Panc1 (cell line): ENCODE measurements at regions not wholly inside any gene's neighbourhood (a gene's known extent, or its start where the extent isn't known, plus 50 kb on each side); places are given as distances from the start of the nearest gene placed in this dataset.

Source experiments
- ATAC-seq: fragments of 200-7000 bp; cut with Tn5 transposase; 2 replicates; pipeline ENCODE4 v1.9.1; 2020; ENCODE audit warnings: mild to moderate bottlenecking, moderate library complexity
- BruUV-seq: library from RNA; stranded (reverse); fragments of 400-500 nt; replicated peaks from 2 replicates; lab custom pipeline; 2021; lab: Mats Ljungman, UMichigan
- CTCF ChIA-PET: fragments of 300-600 bp; sonication (Branson Sonifier 250); formaldehyde crosslinking; loops from one replicate; lab custom pipeline; 2022; ENCODE audit warnings: antibody characterized with exemption; lab: Charles Lee
- POLR2A ChIA-PET: fragments of 300-600 bp; sonication (Branson Sonifier 250); formaldehyde crosslinking; loops from one replicate; lab custom pipeline; 2022; ENCODE audit warnings: antibody characterized with exemption; lab: Charles Lee
- DNase-seq: peaks from one replicate; pipeline ENCODE4 v3.0.0-alpha.2; 2010; ENCODE audit warnings: low read depth, low spot score
- H3K27ac ChIP-seq: 2 replicates; pipeline ENCODE4 v1.5.1; 2011; ENCODE audit warnings: mild to moderate bottlenecking, low read length, inconsistent platforms
- H3K27me3 ChIP-seq: fragments of 200-500 bp; sonication (Bioruptor generic); 2 replicates; pipeline ENCODE4 v1.6.0; 2014; ENCODE audit warnings: low read length, inconsistent platforms; ENCODE audit not compliant: control insufficient read depth, insufficient read depth
- H3K36me3 ChIP-seq: fragments of 200-500 bp; sonication (Bioruptor generic); 2 replicates; pipeline ENCODE4 v1.5.1; 2014; ENCODE audit warnings: inconsistent platforms, mild to moderate bottlenecking, low read length, moderate library complexity; ENCODE audit not compliant: control insufficient read depth, insufficient read depth
- H3K4me1 ChIP-seq: 2 replicates; pipeline ENCODE4 v1.5.1; 2011; ENCODE audit warnings: inconsistent platforms, mild to moderate bottlenecking, low read length, moderate library complexity; ENCODE audit not compliant: control insufficient read depth, insufficient read depth
- H3K4me3 ChIP-seq, 2 experiments: 2 replicates each; pipeline ENCODE4 v1.5.1; 2011 to 2012; ENCODE audit warnings: low read depth in 2 of 2, low read length in 2 of 2, mild to moderate bottlenecking in 2 of 2, inconsistent platforms in 1 of 2, moderate library complexity in 1 of 2
- H3K9me3 ChIP-seq: fragments of 200-500 bp; sonication (Bioruptor generic); 2 replicates; pipeline ENCODE4 v1.5.1; 2014; ENCODE audit warnings: low read depth, mild to moderate bottlenecking, inconsistent platforms, low read length, moderate library complexity; ENCODE audit not compliant: control insufficient read depth, insufficient read depth
- CTCF ChIP-seq: fragments of 450-650 bp; IDR thresholded peaks from 2 replicates; pipeline ENCODE4 v1.5.1; 2017; ENCODE audit warnings: mild to moderate bottlenecking
- POLR2AphosphoS5 ChIP-seq: IDR thresholded peaks from 2 replicates; pipeline ENCODE4 v1.6.1; 2012; ENCODE audit warnings: mild to moderate bottlenecking, low read depth, low read length, moderate library complexity
- REST ChIP-seq, 2 experiments: IDR thresholded peaks; 2 replicates each; pipeline ENCODE4 v1.6.1; 2011 to 2012; ENCODE audit warnings: low read depth in 2 of 2, control low read depth in 1 of 2, low read length in 1 of 2, mild to moderate bottlenecking in 1 of 2, moderate library complexity in 1 of 2; ENCODE audit not compliant: insufficient read depth in 1 of 2
- SIN3A ChIP-seq: IDR thresholded peaks from 2 replicates; pipeline ENCODE4 v1.6.1; 2012; ENCODE audit warnings: low read depth, mild to moderate bottlenecking, low read length, moderate library complexity, borderline replicate concordance; ENCODE audit not compliant: insufficient read depth
- TCF7L2 ChIP-seq: IDR thresholded peaks from 2 replicates; pipeline ENCODE4 v1.6.1; 2011; ENCODE audit warnings: mild to moderate bottlenecking, low read depth, low read length, inconsistent platforms
- in situ Hi-C: cut with HindIII; loops from 2 replicates; pipeline ENCODE4 v1.10.0; 2016; ENCODE audit warnings: low sequenced_read_pairs, low pct_unique_long_range_greater_than_20kb
- intact Hi-C: fragments of 100-400 bp; cut with micrococcal nuclease; formaldehyde crosslinking; loops from one replicate; pipeline ENCODE4 v1.10.0; 2022; ENCODE audit not compliant: unreplicated experiment

DNA sequence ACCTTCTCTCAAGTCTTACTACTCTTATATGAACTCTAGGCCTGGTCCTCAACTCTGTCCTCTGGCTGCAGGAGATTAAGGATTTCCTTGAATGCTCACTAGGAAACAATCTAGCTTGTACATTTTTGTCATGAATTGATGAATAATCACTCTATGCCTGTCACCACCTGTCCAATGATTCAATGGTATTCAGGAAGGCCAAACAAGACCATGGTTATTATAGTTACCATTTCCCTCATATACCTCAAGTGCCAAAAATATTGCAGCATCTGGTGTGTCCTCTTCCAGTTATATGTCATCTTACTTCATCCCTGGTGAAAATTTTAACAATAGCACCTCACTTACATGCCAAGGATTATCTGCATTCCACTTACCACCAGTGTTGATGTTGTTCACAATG is 179.0 kb upstream of the MOCS2 start:
- POLR2A ChIA-PET: no interaction called here
- in situ Hi-C loops: no loop called here

GRCh38 chr5:53291047-53291446 is 181.5 kb upstream of the MOCS2 start:
- BruUV-seq: no TSS peak

More for the DNA sequence above, 179.0 kb upstream of the MOCS2 start:
- no peak for TF ChIP-seq POLR2AphosphoS5
- no peak for TF ChIP-seq SIN3A
- no peak for ATAC-seq
- Histone ChIP-seq H3K36me3 (0 out of 2 replicates have a peak, but pooled peaks cover 2% of the 10 kb centered on the region), H3K4me1 (no peaks in the 10 kb centered on the region), H3K4me3 (no peak overlapping the region), H3K27me3 (no peaks in the 10 kb centered on the region), H3K9me3 (no peaks in the 10 kb centered on the region), H3K27ac (no peak overlapping the region)
- BruUV-seq: no TSS peak
- intact Hi-C loops: no loop called here
- CTCF ChIA-PET: no interaction called here
- no peak for DNase-seq

More at GRCh38 chr5:53291047-53291446, 181.5 kb upstream of the MOCS2 start:
- no peak overlapping the region for H3K4me3 ChIP-seq
- H3K36me3 ChIP-seq: 0 out of 2 replicates have a peak, but pooled peaks cover 2% of the 10 kb centered on the region
- H3K4me1 ChIP-seq: no peaks in the 10 kb centered on the region
- ChIA-PET CTCF (no interaction called here), POLR2A (no interaction called here)
- DNase-seq (no peak), ATAC-seq (no peak)
- no peaks in the 10 kb centered on the region for H3K27me3 ChIP-seq
- H3K27ac ChIP-seq: no peak overlapping the region
- intact Hi-C loops: no loop called here
- no peak for TF ChIP-seq REST (IDR thresholded peaks at IDR 0.05; ENCODE audit: insufficient read depth in 1 of 2, low read depth in 2 of 2, low read length in 1 of 2)
- no peak for TF ChIP-seq SIN3A
- no peak for TF ChIP-seq POLR2AphosphoS5
- TF ChIP-seq CTCF: no peak
- TF ChIP-seq TCF7L2: no peak
- in situ Hi-C loops: no loop called here
- H3K9me3 ChIP-seq: no peaks in the 10 kb centered on the region
